AG20443 (cell line): ENCODE measurements at regions not wholly inside any gene's neighbourhood (a gene's known extent, or its start where the extent isn't known, plus 50 kb on each side); places are given as distances from the start of the nearest gene placed in this dataset.
A peak's percentile ranks its signal among the peaks of the same experiment; 100 is the strongest.

ENCODE experiments used
- DNase-seq: peaks from one replicate; pipeline ENCODE4 v3.0.0; 2012; ENCODE audit warnings: low spot score, mixed read lengths

- DNase-seq = no peak
These were observed 183.1 kb downstream of the GAS1 start for GRCh38 chr9:86764221-86764624.

- DNase-seq = no peak
These were observed 183.5 kb downstream of the GAS1 start for GRCh38 chr9:86763791-86764190.

GRCh38 chr9:86757382-86757720 is 190.0 kb downstream of the GAS1 start:
- no peak for DNase-seq

- DNase-seq = peak; percentile 54
These were observed 190.5 kb downstream of the GAS1 start for GRCh38 chr9:86756576-86757381.

- DNase-seq = no peak
These were observed 191.8 kb downstream of the GAS1 start for GRCh38 chr9:86755561-86755941.

- no peak for DNase-seq
These were observed 192.4 kb downstream of the GAS1 start for GRCh38 chr9:86754581-86755560.

- DNase-seq = no peak
These were observed 193.5 kb downstream of the GAS1 start for GRCh38 chr9:86753836-86754235.

- DNase-seq = no peak
These were observed 194.6 kb downstream of the GAS1 start for GRCh38 chr9:86752733-86753132.

- DNase-seq = no peak
These were observed 195.3 kb downstream of the GAS1 start for GRCh38 chr9:86751956-86752355.

- DNase-seq = no peak
These were observed 196.1 kb downstream of the GAS1 start for GRCh38 chr9:86751207-86751606.

GRCh38 chr9:86749894-86750255 is 197.4 kb downstream of the GAS1 start:
- peak; percentile 21 for DNase-seq

- no peak for DNase-seq
These were observed 198.0 kb downstream of the GAS1 start for GRCh38 chr9:86749161-86749893.

GRCh38 chr9:86747711-86748110 is 199.6 kb downstream of the GAS1 start:
- DNase-seq = no peak

GRCh38 chr9:86741311-86742208 is 205.7 kb downstream of the GAS1 start:
- DNase-seq = peak; percentile 74

- no peak for DNase-seq
These were observed 211.4 kb downstream of the GAS1 start for GRCh38 chr9:86735772-86736458.

- peak; percentile 58 for DNase-seq
These were observed 212.5 kb downstream of the GAS1 start for GRCh38 chr9:86734771-86735170.

- DNase-seq = no peak
These were observed 213.4 kb downstream of the GAS1 start for GRCh38 chr9:86733929-86734328.

- peak; percentile 73 for DNase-seq
These were observed 214.7 kb downstream of the GAS1 start for GRCh38 chr9:86732514-86733171.

GRCh38 chr9:86731511-86732063 is 215.7 kb downstream of the GAS1 start:
- no peak for DNase-seq
